Sigmoid colon (tissue), 6 donors: ENCODE measurements at regions not wholly inside any gene's neighbourhood (a gene's known extent, or its start where the extent isn't known, plus 50 kb on each side); places are given as distances from the start of the nearest gene placed in this dataset.

Source experiments
- DNase-seq: peaks from one replicate; pipeline ENCODE4 v3.0.0-alpha.2; 2019
- H3K27ac ChIP-seq, 4 donors: fragments of 200-600 bp; sonication (generic); one replicate each; pipeline ENCODE4 v1.5.1; 2016 to 2019; ENCODE audit warnings: mild to moderate bottlenecking in 1 of 4
- H3K27me3 ChIP-seq, 3 donors: fragments of 200-600 bp; sonication (generic); one replicate each; pipeline ENCODE4 v1.5.1; 2019; ENCODE audit warnings: mild to moderate bottlenecking in 1 of 3
- H3K36me3 ChIP-seq, 4 donors: fragments of 200-600 bp; sonication (generic); one replicate each; pipeline ENCODE4 v1.5.1; 2016 to 2019
- H3K4me1 ChIP-seq, 4 donors: fragments of 200-600 bp; sonication (generic); one replicate each; pipeline ENCODE4 v1.5.1; 2017 to 2019
- H3K4me3 ChIP-seq, 4 donors: fragments of 200-600 bp; sonication (generic); one replicate each; pipeline ENCODE4 v1.5.1; 2017 to 2019; ENCODE audit warnings: mild to moderate bottlenecking in 2 of 4, moderate library complexity in 1 of 4
- H3K9me3 ChIP-seq, 4 donors: fragments of 200-600 bp in 3 of 4; sonication (generic) in 3 of 4; one replicate each; pipeline versions ENCODE4 v1.5.1 to v1.6.1; 2013 to 2019
- CTCF ChIP-seq, 4 experiments: fragments of 450-650 bp in 3 of 4; fragments of 200-600 bp in 1 of 4; IDR thresholded peaks; one replicate each; pipeline ENCODE4 v1.5.1; 2016 to 2019; ENCODE audit warnings: antibody characterized with exemption in 4 of 4, mild to moderate bottlenecking in 3 of 4, moderate library complexity in 2 of 4
- EP300 ChIP-seq, 4 donors: sonication (generic); formaldehyde crosslinking; IDR thresholded peaks; one replicate each; pipeline ENCODE4 v1.6.1; 2017; ENCODE audit warnings: antibody characterized with exemption in 4 of 4
- POLR2A ChIP-seq, 2 donors: fragments of 450-650 bp; IDR thresholded peaks; one replicate each; pipeline ENCODE4 v1.6.1; 2016; ENCODE audit warnings: antibody characterized with exemption in 2 of 2, mild to moderate bottlenecking in 2 of 2, moderate library complexity in 2 of 2
- POLR2AphosphoS5 ChIP-seq, 4 donors: sonication (generic); formaldehyde crosslinking; IDR thresholded peaks; one replicate each; pipeline ENCODE4 v1.6.1; 2017; ENCODE audit warnings: antibody characterized with exemption in 4 of 4
- WGBS, 2 donors: extraction: QIAGEN DNeasy Blood & Tissue Kit; methylation state at CpG; one replicate each; pipeline ENCODE4 v1.1.7; 2013; 5-methylcytosine and 5-hydroxymethylcytosine counted together
- intact Hi-C: fragments of 100-400 bp; cut with DNase I; formaldehyde crosslinking; loops from one replicate; pipeline ENCODE4 v1.15.1; 2023
- donor health status: healthy with polysubstance abuse.
- donor health status: healthy.

- Histone ChIP-seq H3K27me3 (no peaks in the 10 kb centered on the region), H3K36me3 (no peaks in the 10 kb centered on the region), H3K4me1 (peaks cover 0 to 27% (median 24%) of the 10 kb centered on the region in 4 donors), H3K4me3 (no peak overlapping the region), H3K9me3 (no peaks in the 10 kb centered on the region), H3K27ac (no peak overlapping the region)
- intact Hi-C loops, result no loop called here
- WGBS, 2 donors, result 83 to 93% methylated on average over 2 of the region's 2 CpGs
- TF ChIP-seq POLR2AphosphoS5 (IDR thresholded peaks at IDR 0.05) (no peak), CTCF (IDR thresholded peaks at IDR 0.05) (no peak), EP300 (IDR thresholded peaks at IDR 0.05) (no peak), POLR2A (IDR thresholded peaks at IDR 0.05) (no peak)
- DNase-seq, result no peak
Measured at GRCh38 chr2:153068052-153068451, 349.6 kb downstream of the ARL6IP6 start.

- DNase-seq, result no peak
- H3K4me3 ChIP-seq, result no peak overlapping the region
- intact Hi-C loops, result no loop called here
- H3K27ac ChIP-seq, result no peak overlapping the region
- no peak for TF ChIP-seq EP300 (IDR thresholded peaks at IDR 0.05)
- no peak for TF ChIP-seq CTCF (IDR thresholded peaks at IDR 0.05)
- TF ChIP-seq POLR2AphosphoS5 (IDR thresholded peaks at IDR 0.05), result no peak
- no peak for TF ChIP-seq POLR2A (IDR thresholded peaks at IDR 0.05)
- no peaks in the 10 kb centered on the region for H3K9me3 ChIP-seq
- no peaks in the 10 kb centered on the region for H3K27me3 ChIP-seq
- H3K36me3 ChIP-seq, result no peaks in the 10 kb centered on the region
- WGBS, 2 donors, result 45 to 48% methylated on average over 3 of the region's 3 CpGs
- H3K4me1 ChIP-seq, result peaks cover 0 to 7% (median 3%) of the 10 kb centered on the region in 4 donors
Measured at GRCh38 chr2:153059338-153060052, 341.1 kb downstream of the ARL6IP6 start.

DNA sequence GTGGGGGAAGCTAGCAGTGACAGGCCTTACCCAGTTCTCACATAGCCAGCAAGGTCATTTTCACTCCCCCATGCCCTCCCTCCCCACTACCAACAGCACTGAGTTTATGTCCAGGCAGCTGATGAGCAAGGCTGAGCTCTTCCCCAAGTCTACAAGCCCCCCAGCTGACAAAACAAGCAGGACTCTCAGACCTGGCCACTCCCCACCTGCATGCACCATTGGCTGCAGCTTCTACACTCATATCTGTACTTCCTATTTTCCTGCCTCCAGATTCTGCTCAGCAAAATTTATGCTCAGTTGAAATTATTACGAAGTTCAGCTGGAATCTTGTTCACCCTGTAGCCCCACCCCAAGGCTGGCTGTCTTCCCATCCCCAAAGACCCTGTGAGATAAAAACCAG lies 339.3 kb downstream of the ARL6IP6 start:
- intact Hi-C loops, result no loop called here
- 81 to 82% methylated on average over 1 of the region's 1 CpG for WGBS, 2 donors
- H3K4me3 ChIP-seq, result no peak overlapping the region
- H3K9me3 ChIP-seq, result no peaks in the 10 kb centered on the region
- TF ChIP-seq POLR2AphosphoS5 (IDR thresholded peaks at IDR 0.05) (no peak), POLR2A (IDR thresholded peaks at IDR 0.05) (no peak), EP300 (IDR thresholded peaks at IDR 0.05) (no peak), CTCF (IDR thresholded peaks at IDR 0.05) (no peak)
- H3K4me1 ChIP-seq, result peaks cover 0 to 7% (median 3%) of the 10 kb centered on the region in 4 donors
- H3K36me3 ChIP-seq, result no peaks in the 10 kb centered on the region
- no peak overlapping the region for H3K27ac ChIP-seq
- no peak for DNase-seq
- no peaks in the 10 kb centered on the region for H3K27me3 ChIP-seq

GRCh38 chr2:153055182-153055581 lies 336.8 kb downstream of the ARL6IP6 start:
- H3K4me3 ChIP-seq, result no peak overlapping the region
- intact Hi-C loops, result no loop called here
- H3K27me3 ChIP-seq, result no peaks in the 10 kb centered on the region
- H3K4me1 ChIP-seq, result peaks cover 0 to 7% (median 3%) of the 10 kb centered on the region in 4 donors
- H3K36me3 ChIP-seq, result no peaks in the 10 kb centered on the region
- H3K9me3 ChIP-seq, result no peaks in the 10 kb centered on the region
- H3K27ac ChIP-seq, result no peak overlapping the region
- no peak for TF ChIP-seq POLR2A (IDR thresholded peaks at IDR 0.05)
- TF ChIP-seq CTCF (IDR thresholded peaks at IDR 0.05), result no peak
- TF ChIP-seq POLR2AphosphoS5 (IDR thresholded peaks at IDR 0.05), result no peak
- no peak for TF ChIP-seq EP300 (IDR thresholded peaks at IDR 0.05)
- no peak for DNase-seq
- WGBS, 2 donors, result 6 to 42% methylated on average over 1 of the region's 1 CpG
